ENCODE measurements at regions not wholly inside any gene's neighbourhood (a gene's known extent, or its start where the extent isn't known, plus 50 kb on each side); places are given as distances from the start of the nearest gene placed in this dataset.
A peak's percentile ranks its signal among the peaks of the same experiment; 100 is the strongest.

DNA sequence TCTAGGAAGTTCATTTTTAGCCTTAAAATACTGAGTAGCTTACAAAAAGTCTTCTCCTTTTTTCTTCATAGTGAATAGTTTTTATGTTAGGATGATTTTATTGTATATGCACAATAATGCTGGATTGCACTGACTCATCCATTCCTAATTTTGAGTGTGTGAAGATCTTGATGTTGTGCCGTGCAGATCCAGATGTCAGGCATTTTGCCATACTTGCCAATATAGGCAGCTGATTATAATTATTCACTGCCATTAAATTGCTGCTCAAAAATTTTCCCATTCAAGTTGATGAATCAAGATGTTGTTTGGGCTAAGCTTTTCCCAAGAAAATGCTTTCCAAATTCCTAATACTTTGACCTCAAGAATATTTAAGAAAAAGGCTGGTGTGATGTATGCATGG lies 218.3 kb downstream of the AHR start:
- peak; percentile 32 for FAIRE-seq
- Histone ChIP-seq H3K27ac (no peak overlapping the region), H3K4me3 (no peak overlapping the region), H3K4me2 (no peak overlapping the region), H3K9me3 (no peaks in the 10 kb centered on the region), H3K4me1 (peaks cover 15% of the 10 kb centered on the region)
- DNase-seq (ENCODE audit: low read depth in 1 of 2, low spot score in 1 of 2) = no peak
- WGBS (ENCODE audit: missing lambda C conversion rate) = 90% methylated on average over 1 of the region's 1 CpG
- TF ChIP-seq ZSCAN20 (CRISPR knock-in tag; IDR thresholded peaks at IDR 0.05) (no peak), BHLHE40 (IDR thresholded peaks at IDR 0.05; ENCODE audit: low read depth, low read length) (no peak), RFX5 (IDR thresholded peaks at IDR 0.05) (no peak), GATA3 (IDR thresholded peaks at IDR 0.05; ENCODE audit: borderline replicate concordance) (no peak), JUN (IDR thresholded peaks at IDR 0.05) (no peak), RNF2 (IDR thresholded peaks at IDR 0.05; ENCODE audit: borderline replicate concordance, low read depth) (no peak), FOSL2 (IDR thresholded peaks at IDR 0.05) (no peak), FOSL2 (CRISPR knock-in tag; IDR thresholded peaks at IDR 0.05) (no peak), KDM5A (IDR thresholded peaks at IDR 0.05) (no peak), FOSB (CRISPR knock-in tag; IDR thresholded peaks at IDR 0.05) (no peak)
- TF ChIP-seq, protein P1, sequence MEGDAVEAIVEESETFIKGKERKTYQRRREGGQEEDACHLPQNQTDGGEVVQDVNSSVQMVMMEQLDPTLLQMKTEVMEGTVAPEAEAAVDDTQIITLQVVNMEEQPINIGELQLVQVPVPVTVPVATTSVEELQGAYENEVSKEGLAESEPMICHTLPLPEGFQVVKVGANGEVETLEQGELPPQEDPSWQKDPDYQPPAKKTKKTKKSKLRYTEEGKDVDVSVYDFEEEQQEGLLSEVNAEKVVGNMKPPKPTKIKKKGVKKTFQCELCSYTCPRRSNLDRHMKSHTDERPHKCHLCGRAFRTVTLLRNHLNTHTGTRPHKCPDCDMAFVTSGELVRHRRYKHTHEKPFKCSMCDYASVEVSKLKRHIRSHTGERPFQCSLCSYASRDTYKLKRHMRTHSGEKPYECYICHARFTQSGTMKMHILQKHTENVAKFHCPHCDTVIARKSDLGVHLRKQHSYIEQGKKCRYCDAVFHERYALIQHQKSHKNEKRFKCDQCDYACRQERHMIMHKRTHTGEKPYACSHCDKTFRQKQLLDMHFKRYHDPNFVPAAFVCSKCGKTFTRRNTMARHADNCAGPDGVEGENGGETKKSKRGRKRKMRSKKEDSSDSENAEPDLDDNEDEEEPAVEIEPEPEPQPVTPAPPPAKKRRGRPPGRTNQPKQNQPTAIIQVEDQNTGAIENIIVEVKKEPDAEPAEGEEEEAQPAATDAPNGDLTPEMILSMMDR (IDR thresholded peaks at IDR 0.05) = no peak
- TF ChIP-seq, protein P2, sequence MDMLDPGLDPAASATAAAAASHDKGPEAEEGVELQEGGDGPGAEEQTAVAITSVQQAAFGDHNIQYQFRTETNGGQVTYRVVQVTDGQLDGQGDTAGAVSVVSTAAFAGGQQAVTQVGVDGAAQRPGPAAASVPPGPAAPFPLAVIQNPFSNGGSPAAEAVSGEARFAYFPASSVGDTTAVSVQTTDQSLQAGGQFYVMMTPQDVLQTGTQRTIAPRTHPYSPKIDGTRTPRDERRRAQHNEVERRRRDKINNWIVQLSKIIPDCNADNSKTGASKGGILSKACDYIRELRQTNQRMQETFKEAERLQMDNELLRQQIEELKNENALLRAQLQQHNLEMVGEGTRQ (IDR thresholded peaks at IDR 0.05) = no peak
- TF ChIP-seq, protein P3, sequence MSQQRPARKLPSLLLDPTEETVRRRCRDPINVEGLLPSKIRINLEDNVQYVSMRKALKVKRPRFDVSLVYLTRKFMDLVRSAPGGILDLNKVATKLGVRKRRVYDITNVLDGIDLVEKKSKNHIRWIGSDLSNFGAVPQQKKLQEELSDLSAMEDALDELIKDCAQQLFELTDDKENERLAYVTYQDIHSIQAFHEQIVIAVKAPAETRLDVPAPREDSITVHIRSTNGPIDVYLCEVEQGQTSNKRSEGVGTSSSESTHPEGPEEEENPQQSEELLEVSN (IDR thresholded peaks at IDR 0.05; ENCODE audit: borderline replicate concordance, low read depth) = no peak
- no peak for ATAC-seq
- POLR2A ChIA-PET = no interaction called here
- CTCF ChIA-PET = interaction anchor here (0.6 kb wide), 1 partner anchor 584 kb away, joined by 3 read pairs; no protein-coding TSS in a partner anchor

DNA sequence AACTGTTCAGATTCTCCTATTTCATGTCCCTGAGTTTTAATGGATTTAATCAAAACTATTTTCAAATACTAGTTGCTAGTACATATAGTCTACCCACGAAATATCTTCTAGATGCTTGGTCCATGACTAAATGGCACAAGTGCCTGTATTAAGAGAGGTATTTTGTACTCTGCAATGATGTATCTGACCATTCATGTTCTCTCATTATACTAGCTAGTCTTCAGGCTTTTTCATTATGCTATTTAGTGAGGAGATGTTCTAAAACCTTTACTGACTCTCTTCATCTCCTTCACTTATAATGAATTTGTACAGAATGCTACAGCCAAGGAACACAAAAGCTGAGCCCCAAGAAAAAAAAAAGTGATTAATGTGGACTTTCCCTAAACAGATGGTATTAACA lies 222.5 kb downstream of the AHR start:
- ATAC-seq (no peak), FAIRE-seq (no peak), DNase-seq (ENCODE audit: low read depth in 1 of 2, low spot score in 1 of 2) (no peak)
- ChIA-PET POLR2A (no interaction called here), CTCF (interaction anchor here (0.6 to 2.0 kb wide), 3 partner anchors 24 to 749 kb away, joined by 3 to 6 read pairs (median 4); no protein-coding TSS in a partner anchor)
- TF ChIP-seq KDM5A (IDR thresholded peaks at IDR 0.05) = no peak
- TF ChIP-seq FOSB (CRISPR knock-in tag; IDR thresholded peaks at IDR 0.05) = no peak
- TF ChIP-seq NPAS2 (CRISPR knock-in tag; IDR thresholded peaks at IDR 0.05; ENCODE audit: borderline replicate concordance) = no peak
- TF ChIP-seq HEYL (CRISPR knock-in tag; IDR thresholded peaks at IDR 0.05) = no peak
- TF ChIP-seq, protein P1 (IDR thresholded peaks at IDR 0.05) = no peak
- TF ChIP-seq, protein P4, sequence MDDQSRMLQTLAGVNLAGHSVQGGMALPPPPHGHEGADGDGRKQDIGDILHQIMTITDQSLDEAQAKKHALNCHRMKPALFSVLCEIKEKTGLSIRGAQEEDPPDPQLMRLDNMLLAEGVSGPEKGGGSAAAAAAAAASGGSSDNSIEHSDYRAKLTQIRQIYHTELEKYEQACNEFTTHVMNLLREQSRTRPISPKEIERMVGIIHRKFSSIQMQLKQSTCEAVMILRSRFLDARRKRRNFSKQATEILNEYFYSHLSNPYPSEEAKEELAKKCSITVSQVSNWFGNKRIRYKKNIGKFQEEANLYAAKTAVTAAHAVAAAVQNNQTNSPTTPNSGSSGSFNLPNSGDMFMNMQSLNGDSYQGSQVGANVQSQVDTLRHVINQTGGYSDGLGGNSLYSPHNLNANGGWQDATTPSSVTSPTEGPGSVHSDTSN (IDR thresholded peaks at IDR 0.05) = no peak
- TF ChIP-seq EP300 (IDR thresholded peaks at IDR 0.05) = no peak
- TF ChIP-seq, protein P5, sequence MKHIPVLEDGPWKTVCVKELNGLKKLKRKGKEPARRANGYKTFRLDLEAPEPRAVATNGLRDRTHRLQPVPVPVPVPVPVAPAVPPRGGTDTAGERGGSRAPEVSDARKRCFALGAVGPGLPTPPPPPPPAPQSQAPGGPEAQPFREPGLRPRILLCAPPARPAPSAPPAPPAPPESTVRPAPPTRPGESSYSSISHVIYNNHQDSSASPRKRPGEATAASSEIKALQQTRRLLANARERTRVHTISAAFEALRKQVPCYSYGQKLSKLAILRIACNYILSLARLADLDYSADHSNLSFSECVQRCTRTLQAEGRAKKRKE (CRISPR knock-in tag; IDR thresholded peaks at IDR 0.05; ENCODE audit: low read depth) = no peak
- TF ChIP-seq HOXB5 (CRISPR knock-in tag; IDR thresholded peaks at IDR 0.05) = no peak
- TF ChIP-seq CEBPB (IDR thresholded peaks at IDR 0.05) = no peak
- TF ChIP-seq, protein P6, sequence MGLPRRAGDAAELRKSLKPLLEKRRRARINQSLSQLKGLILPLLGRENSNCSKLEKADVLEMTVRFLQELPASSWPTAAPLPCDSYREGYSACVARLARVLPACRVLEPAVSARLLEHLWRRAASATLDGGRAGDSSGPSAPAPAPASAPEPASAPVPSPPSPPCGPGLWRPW (IDR thresholded peaks at IDR 0.05) = no peak
- no peak for TF ChIP-seq GATA3 (IDR thresholded peaks at IDR 0.05; ENCODE audit: borderline replicate concordance)
- no peak for TF ChIP-seq KDM1A (IDR thresholded peaks at IDR 0.05; ENCODE audit: low read depth)
- TF ChIP-seq, protein P7, sequence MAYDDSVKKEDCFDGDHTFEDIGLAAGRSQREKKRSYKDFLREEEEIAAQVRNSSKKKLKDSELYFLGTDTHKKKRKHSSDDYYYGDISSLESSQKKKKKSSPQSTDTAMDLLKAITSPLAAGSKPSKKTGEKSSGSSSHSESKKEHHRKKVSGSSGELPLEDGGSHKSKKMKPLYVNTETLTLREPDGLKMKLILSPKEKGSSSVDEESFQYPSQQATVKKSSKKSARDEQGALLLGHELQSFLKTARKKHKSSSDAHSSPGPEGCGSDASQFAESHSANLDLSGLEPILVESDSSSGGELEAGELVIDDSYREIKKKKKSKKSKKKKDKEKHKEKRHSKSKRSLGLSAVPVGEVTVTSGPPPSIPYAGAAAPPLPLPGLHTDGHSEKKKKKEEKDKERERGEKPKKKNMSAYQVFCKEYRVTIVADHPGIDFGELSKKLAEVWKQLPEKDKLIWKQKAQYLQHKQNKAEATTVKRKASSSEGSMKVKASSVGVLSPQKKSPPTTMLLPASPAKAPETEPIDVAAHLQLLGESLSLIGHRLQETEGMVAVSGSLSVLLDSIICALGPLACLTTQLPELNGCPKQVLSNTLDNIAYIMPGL (CRISPR knock-in tag; IDR thresholded peaks at IDR 0.05; ENCODE audit: borderline replicate concordance) = no peak
- TF ChIP-seq EHMT2 (IDR thresholded peaks at IDR 0.05; ENCODE audit: low read depth) = no peak
- no peak for TF ChIP-seq JUN (IDR thresholded peaks at IDR 0.05)
- no peak for TF ChIP-seq MAFK (IDR thresholded peaks at IDR 0.05; ENCODE audit: partially characterized antibody)
- TF ChIP-seq, protein P2 (IDR thresholded peaks at IDR 0.05) = no peak
- TF ChIP-seq RCOR1 (IDR thresholded peaks at IDR 0.05; ENCODE audit: low read depth, low read length) = no peak
- Histone ChIP-seq H3K4me2 (no peak overlapping the region; the same call in 2 of the 3 replicates), H3K9me3 (no peaks in the 10 kb centered on the region), H3K4me3 (no peak overlapping the region), H3K27ac (no peak overlapping the region), H3K4me1 (peaks cover 26% of the 10 kb centered on the region)
- 42% methylated on average over 1 of the region's 1 CpG for WGBS (ENCODE audit: missing lambda C conversion rate)
